ENCODE measurements at regions not wholly inside any gene's neighbourhood (a gene's known extent, or its start where the extent isn't known, plus 50 kb on each side); places are given as distances from the start of the nearest gene placed in this dataset.

- FAIRE-seq = no peak
Measured at GRCh38 chr3:64829331-64829730, 141.5 kb upstream of the ADAMTS9 start.

DNA sequence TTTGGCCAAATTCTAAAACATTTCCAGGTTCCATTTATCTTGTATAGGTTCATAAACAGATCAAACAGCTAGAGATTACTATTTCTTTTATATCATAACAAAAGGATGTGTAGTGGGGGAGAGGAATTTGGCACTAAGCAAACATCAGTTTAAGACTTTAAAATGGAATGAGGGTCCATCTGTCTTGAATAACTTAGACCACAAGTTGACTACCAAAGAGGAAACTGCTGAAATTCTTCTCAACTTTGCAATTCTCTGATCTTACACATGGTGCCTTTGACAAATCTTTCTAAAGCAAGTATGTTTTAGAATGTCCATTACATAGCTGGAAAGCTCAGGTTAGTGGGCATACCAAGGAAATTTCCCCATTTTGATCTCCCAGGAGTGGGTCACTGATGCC lies 140.5 kb upstream of the ADAMTS9 start:
- no peak for FAIRE-seq

GRCh38 chr3:64827431-64827830 lies 139.6 kb upstream of the ADAMTS9 start:
- FAIRE-seq = no peak

DNA sequence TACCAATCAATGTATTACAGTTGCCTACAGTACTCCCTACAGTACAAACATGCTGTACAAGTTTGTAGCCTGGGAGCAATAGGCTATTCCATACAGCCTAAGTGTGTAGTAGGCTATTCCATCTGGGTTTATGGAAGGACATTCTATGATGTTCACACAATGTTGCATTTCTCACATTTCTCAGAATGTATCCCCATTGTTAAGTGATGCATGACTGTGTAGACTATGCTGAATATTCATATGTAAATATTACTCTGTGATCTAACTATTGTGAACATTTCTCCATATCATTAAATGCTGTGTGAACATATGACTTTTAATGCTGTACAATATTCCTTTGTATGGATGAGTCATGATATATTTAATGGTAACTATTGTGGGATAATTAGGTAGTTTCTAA lies 139.2 kb upstream of the ADAMTS9 start:
- FAIRE-seq = no peak

- no peak for FAIRE-seq
Measured at GRCh38 chr3:64825404-64826120, 137.8 kb upstream of the ADAMTS9 start.

DNA sequence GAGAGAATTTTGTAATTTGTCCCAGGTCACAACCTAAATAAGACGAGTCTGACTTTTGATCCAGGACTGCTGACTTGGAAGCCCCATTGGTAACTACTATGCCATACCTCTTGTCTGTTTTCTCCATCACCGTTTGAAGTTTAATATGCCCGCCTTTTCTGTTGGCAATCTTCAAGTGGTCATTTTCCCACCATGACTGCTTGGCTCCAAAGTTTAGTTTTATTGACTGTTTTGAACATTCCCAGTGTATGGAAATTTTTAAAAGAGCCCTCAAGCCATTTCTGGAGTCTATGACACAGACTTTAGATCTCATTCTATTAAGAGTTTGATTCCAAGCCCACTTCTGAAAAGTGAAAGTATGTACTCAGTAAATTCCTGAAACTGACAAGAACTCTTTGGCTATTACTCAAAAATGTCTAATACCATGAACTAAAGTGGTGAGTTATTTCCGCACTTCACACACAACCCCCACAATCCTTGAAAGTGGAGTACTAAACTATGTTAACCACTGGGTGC lies 136.7 kb upstream of the ADAMTS9 start:
- no peak for FAIRE-seq

DNA sequence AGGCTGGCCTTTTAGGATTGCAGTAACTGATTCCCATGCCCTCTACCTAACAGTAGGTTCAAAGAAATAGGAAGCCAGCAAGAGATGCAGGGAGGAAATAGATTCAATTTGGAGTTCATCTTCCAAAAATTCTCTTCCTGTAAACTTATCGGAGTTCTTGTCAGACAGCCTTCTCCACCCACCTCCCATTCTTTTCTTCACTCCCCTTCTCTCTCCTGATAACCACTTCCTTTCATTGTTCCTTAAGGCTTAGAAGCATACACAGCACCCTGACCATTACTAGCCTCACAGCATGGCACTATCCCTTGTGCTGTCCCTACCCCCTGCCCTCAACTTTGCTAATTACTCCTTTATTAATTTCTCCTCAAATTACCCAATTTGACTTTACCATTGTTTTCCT lies 130.4 kb upstream of the ADAMTS9 start:
- no peak for FAIRE-seq

DNA sequence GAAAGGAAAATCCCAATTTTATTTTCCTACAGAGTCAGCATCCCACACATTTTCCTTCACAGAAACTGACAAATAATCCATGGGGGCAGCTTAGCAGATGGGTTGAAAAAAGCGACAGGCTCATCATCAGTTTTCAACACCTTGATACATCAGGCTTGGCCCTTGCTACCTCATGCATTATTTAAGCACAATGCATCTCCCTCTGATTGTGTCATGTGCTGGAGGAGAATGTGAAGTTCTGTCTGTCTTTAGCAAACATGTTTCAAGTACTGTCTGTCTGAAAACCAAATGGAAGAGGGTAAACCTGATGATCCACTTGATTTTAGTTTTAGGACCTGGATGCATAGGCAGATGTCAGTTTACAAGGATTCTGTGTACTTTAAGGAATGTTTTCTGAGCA lies 128.6 kb upstream of the ADAMTS9 start:
- FAIRE-seq = no peak

DNA sequence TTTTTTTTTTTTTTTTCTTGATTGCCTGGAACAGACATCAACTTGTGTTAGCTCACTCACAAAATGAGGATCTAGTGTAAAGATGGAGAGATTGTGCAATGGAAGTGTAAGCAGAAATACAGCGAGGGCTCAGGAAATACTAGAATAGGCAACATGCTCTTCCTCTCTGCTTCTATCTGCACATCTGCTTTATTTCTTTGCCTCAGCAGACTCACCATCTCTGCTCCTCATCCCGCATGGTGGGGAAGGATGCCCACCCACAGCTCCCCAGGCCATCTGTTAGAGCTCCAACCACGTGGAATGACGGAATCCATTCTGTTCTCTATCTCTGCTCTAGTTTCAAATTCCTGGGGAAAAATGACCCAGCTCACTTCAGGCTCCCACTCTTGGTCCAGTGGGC lies 128.0 kb upstream of the ADAMTS9 start:
- FAIRE-seq = no peak

- FAIRE-seq = no peak
Measured at GRCh38 chr3:64815195-64815631, 127.4 kb upstream of the ADAMTS9 start.

GRCh38 chr3:64814351-64814750 lies 126.6 kb upstream of the ADAMTS9 start:
- FAIRE-seq = no peak

GRCh38 chr3:64813326-64813725 lies 125.5 kb upstream of the ADAMTS9 start:
- FAIRE-seq = no peak

DNA sequence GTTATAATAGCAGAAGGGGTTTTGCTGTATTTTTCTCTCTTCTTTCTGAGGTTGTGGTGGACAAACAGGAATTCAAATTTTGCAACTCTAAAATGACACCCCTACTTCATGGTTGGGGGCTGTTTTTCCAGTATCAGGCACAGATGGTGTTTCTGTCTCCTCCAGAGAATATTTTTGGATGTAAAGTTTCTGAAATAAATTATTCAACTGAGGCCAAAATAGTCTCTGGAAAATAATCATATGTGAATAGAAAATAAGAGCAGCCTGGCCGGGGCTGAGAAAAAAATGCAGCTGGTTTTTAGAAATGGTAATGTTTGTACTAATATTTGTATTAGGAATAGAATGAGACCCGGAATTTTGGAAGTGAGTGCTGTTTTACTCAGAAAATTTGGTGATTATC lies 121.3 kb upstream of the ADAMTS9 start:
- FAIRE-seq = no peak

DNA sequence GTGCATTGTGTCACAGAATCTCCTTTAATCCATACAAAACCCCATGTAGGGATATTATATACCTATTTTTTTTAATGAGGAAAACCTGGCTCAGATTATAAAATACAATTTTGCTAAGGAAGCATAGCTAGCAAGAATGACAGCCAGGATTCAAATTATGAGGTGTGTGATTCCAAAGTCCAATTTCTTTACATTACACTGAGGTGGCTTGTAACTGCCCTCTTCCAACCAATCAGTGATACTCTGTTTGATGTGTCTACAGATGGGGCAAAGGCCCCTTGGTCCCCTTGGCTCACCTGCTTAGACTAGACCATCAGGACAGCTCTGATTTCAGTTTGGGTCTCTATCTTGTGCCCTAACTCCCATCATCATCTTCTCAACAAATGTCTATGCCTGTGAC lies 120.3 kb upstream of the ADAMTS9 start:
- FAIRE-seq = no peak

DNA sequence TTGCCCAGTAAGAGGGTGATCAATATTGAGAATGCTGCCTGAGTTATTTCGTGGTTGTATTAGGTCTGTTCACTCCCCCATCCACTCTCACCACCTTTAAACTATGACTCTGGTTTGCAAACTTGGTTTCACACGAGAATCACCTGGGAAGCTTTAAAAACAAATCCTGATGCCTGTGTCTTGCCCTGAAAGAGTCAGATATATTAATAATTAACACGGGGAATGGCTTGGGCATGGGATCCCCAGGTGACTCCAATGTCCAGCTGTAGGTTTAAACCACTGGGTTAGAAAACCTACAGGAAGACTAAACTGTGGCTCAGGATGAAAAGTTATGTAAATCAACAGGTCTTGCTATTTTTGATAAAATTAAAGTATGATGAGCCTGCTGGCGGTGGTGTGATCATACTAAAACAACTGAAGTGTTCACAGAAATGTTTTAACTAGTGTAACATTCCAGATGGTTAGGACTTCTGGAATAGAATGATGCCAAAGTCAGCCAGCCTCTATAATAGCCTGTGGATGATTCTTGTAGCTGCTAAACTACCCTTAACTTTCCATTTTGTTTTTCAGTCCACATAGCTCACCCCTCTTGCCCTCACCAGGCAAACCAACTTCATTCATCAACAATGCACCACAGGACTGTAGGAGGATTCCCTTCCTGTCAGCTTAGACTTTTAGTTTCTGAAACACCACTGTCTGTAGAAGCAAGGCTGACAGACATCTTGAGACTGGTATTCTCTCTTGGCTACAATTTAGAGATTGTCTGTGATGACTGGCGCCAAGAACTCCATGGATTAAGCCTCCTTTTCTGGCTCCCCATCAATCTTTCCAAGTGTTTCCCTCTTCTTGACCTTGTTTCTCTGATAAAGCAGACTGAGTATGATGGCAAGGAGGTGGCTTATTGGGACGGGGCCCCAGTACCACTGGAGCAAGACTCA lies 119.1 kb upstream of the ADAMTS9 start:
- FAIRE-seq = no peak

GRCh38 chr3:64805978-64806377 lies 118.2 kb upstream of the ADAMTS9 start:
- no peak for FAIRE-seq

DNA sequence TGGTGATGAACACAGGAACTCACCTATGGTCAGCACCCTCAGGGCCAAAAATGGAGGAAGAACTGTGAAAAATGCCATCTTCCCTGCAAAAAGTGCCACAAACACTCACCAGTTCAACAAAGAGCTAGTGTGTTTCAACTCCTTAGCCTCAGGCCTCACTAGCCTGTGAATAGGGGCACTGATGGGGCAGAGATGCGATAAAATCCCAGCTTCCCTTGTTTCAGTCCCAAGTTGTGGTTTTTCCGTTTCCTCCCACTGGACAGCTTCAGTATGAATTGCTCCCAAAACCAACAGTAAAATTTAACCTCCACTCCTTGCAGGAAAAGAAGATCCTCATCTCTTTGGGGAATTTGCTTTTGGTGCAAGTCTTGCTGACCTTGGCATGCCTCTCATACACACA lies 117.4 kb upstream of the ADAMTS9 start:
- no peak for FAIRE-seq

- FAIRE-seq = no peak
Measured at GRCh38 chr3:64803469-64803868, 115.7 kb upstream of the ADAMTS9 start.

GRCh38 chr3:64802460-64802859 lies 114.7 kb upstream of the ADAMTS9 start:
- no peak for FAIRE-seq

GRCh38 chr3:64801856-64802255 lies 114.1 kb upstream of the ADAMTS9 start:
- no peak for FAIRE-seq

- FAIRE-seq = no peak
Measured at GRCh38 chr3:64799606-64800005, 111.8 kb upstream of the ADAMTS9 start.

- no peak for FAIRE-seq
Measured at GRCh38 chr3:64798316-64798715, 110.5 kb upstream of the ADAMTS9 start.

DNA sequence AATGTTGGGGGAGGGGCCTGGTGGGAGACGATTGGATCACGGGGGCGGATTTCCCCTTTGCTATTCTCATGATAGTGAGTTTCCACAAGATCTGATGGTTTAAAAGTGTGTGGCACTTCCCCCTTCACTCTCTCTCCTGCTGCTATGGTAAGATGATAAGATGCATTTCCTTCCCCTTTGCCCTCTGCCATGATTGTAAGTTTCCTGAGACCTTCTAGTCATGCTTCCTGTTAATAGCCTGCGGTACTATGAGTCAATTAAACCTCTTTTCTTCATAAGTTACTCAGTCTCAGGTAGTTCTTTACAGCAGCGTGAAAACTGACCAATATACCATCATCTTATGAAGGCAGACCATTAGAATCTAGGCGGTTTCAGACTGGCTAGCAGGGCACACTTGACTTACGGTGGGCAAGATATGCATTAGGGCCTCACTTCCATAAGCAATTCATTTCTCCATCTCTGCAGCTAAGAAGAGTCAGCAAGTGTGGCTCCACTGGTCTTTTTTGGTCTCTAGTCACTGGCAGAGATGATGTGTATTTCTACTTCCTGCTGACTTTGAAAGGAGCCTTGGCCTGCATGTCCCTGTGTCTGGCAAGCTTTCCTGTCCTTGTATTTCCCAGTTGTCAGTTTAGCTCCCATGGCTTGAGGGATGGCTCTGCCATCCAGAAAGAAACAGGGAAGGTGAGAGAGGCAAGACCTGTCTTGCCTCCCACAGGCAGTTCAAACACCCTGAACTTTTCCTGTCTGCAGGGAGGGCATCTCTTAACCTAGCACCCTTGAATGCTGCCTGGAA lies 109.0 kb upstream of the ADAMTS9 start:
- FAIRE-seq = no peak
